H54 (cell line): ENCODE measurements at regions not wholly inside any gene's neighbourhood (a gene's known extent, or its start where the extent isn't known, plus 50 kb on each side); places are given as distances from the start of the nearest gene placed in this dataset.
"Not testable (repeated sequence)": the region's sequence is repeated elsewhere in the genome, so short reads cannot be mapped to it uniquely, and the experiment has no call there.

Experiments used
- DNase-seq: peaks from one replicate; pipeline ENCODE4 v3.0.0; 2011; ENCODE audit warnings: low spot score, mixed read lengths; ENCODE audit not compliant: insufficient read length
- FAIRE-seq: peaks from 3 replicates; lab custom pipeline; 2011; peaks lifted over from hg19 to GRCh38; lab: Jason Lieb, UNC
- POLR2A ChIP-seq: IDR thresholded peaks from 2 replicates; pipeline ENCODE4 v1.6.1; 2011; ENCODE audit warnings: low read depth, mild to moderate bottlenecking, low read length

DNA sequence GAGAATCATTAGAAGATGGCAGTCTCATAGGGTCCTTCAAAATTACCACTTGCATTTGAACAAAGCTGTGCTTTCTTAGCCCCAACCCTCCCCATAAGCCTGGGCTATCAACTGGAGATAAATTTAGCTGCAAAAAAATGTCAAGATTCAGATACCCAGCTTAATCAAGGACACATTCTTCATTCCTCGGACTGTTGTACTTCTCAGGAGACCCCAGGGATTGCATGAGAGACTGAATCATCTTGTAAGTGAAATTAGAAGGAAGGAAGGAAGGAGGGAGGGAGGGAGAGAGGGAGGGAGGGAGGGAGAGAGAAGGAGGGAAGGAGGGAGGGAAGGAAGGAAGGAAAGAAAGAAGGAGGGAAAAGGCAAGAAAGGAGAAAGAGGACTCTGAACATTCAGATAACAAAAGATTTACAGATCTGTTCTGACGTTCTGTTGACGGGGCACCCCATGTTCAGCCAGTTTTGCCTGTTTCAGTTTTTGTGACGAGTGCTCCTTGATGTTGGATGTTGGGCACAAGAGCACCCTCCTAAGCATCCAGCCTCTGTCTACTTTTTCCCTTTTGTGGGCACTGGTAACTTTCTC, 498.7 kb downstream of the PREX1 start:
- DNase-seq, result no peak
- no peak for FAIRE-seq
- TF ChIP-seq POLR2A, result no peak

DNA sequence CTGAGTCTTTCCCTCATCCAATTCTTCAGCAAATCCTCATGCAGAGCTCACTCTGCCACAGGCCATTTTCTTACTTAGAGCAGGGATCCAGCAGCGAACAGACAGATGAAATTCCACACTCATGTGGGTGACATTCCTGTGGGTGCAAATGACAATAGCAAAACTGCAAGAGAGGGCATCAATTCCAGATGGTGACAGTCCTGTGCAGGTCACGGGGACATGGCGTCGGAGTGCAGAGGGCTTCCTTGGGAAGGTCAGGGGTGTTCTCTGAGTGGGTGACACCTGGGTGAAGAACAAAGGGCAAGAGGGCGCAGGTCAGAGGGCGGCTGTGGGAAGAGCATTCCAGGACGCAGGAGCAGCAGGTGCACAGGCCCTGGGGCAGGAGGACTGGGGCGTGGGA, 500.0 kb downstream of the PREX1 start:
- FAIRE-seq, DNase-seq: not testable (repeated sequence)

DNA sequence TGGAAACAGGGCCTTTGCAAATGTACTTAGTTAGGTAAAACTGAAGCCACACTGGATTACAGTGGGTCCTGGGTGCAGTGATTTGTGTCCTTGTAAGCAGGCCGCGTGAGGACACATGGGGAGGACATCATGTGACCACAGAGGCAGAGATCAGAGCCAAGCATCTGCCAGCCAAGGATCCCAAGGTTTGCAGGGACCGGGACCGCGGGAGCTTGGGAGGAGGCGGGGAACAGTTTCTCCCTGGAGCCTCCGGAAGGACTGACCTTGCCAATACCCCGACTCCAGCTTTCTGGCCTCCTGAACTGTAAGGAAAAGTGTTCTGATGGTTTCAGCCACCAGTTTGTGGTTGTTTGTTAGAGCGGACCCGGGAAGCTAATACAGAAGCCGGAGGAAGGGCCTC, 500.9 kb downstream of the PREX1 start:
- no peak for TF ChIP-seq POLR2A
- FAIRE-seq, result no peak

DNA sequence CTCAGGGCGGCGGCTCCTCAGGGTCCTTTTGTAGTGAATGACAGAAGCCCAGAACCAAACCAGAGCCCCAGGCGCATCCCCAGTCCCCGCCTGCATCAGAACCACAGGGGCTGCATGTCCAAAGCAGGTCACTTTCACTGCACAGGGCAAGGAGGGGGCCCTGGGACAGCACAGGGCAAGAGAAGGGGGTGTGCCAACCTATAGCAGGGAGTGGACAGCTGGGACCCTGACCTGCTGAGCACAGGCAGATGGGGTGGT, 501.4 kb downstream of the PREX1 start:
- no peak for FAIRE-seq
- no peak for DNase-seq
- no peak for TF ChIP-seq POLR2A

More for the DNA sequence above, 500.9 kb downstream of the PREX1 start:
- no peak for DNase-seq

DNA sequence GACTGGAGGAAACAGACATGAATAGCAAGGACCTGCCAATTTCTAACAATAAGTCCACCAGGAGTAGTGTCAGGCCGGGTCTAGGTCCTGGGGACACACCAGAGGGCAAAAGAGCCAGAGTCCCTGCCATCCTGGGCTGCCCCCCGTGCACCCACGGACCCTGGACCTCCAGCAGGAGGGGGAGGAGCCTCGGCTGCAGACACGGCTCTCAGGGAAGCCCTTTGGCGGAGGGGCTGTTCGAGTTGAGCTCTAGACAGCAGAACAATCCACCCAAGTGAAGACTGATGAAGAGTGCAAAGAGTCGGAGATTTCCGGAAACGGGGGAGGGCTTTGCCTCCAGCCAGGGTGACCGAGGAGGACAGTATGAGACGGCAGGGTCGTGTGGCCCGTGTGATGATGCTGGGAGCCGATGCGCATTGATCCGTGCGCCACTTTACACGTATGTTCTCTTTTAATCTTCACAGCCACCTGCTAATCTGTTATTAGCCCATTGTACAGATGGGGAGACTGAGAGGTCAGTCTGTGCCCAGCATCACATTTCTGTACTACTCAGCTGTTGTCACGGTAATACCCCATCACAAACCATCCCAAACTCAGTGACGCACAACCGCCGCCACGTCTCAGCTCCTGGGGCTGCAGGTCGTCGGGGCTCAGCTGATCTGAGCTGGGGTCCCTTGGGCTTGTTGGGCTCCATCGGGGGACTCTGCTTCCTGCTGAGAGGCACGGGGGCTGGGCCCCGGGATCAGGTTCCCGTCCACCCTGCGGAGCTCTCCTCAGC, 502.0 kb downstream of the PREX1 start:
- no peak for DNase-seq
- no peak for FAIRE-seq
- TF ChIP-seq POLR2A, result no peak

DNA sequence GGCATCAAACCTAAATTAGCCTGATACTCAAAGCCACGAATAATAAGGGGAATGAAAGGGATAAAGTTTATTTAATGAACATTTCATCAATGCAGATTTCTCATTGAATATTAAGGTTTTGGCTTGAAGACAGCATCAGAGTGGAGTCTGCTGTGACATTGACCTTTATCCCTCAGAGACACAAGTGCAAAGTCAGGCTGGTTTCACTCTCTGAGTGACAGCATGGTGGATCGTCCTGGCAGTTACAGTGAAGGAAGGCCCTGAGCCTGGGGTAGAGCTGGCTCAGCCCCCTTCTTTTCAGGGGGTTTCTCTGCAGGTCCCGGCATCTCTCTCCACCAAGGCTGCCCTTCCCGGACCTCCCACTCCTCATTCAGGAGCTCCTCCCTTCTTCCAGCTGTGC, 503.1 kb downstream of the PREX1 start:
- no peak for TF ChIP-seq POLR2A

DNA sequence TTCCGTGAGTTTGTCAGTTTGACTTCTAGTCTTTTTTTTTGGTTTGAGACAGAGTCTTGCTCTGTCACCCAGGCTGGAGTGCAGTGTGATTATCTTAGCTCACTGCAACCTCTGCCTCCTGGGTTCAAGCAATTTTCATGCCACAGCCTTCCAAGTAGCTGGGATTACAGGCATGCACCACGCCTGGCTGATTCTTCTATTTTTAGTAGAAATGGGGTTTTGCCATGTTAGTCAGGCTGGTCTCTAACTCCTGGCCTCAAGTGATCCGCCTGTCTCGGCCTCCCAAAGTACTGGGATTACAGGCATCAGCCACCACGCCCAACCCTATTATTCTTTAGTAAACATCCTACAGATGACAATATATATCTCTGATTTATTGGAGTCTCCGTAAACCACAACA, 506.5 kb downstream of the PREX1 start:
- FAIRE-seq (no peak), DNase-seq (no peak)
- no peak for TF ChIP-seq POLR2A

More for the DNA sequence above, 503.1 kb downstream of the PREX1 start:
- FAIRE-seq (no peak), DNase-seq (no peak)

DNA sequence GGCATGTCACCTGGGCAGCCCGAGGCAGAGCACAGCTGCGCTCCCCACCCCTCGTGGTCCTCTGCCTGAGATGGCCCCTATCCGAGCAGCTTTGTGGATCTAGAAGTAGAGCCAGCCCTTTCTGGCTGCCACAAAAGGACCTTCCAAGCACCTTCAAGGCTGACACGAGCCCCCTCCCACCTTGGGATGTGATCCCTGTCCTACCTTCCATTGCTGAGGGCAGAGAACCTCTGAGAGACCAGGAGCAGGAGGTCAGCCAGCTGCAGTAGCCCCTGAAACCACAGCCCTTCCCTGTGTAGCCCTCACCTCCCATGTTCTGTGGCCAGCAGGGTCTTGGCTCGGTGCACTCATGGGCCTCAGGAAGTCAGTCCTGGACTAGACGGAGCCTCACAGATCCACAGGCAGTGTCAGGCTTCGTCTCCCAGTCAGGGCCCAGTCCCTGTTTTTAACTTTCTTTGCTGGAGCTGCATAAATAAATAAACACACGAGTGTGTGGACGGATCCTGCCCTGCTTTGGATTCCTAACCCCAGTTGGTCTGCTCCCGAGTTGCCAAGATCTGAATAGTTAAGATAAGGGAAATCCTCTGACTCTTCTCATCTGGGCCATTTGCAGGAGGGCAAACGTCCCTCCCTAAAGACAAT, 507.7 kb downstream of the PREX1 start:
- DNase-seq (no peak), FAIRE-seq (no peak)
- no peak for TF ChIP-seq POLR2A

DNA sequence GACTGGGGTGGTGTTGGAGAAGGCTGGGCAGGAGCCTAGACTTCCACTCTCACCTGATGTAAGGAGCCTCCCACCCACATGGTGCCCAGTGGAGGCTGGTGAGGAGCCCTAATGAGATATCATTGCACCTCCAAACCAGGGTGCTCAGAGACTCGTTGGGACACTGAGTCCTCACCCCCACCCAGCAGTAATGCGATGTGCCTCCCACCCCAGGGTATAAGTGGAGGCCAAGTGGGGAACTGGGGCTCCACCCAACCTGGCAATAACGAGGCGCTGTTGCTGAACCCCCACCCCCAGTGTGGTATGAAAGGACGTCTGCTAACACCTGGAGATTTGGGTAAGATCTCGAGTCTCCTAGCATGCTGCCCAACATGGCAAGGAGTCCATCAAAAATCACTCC, 510.2 kb downstream of the PREX1 start:
- no peak for DNase-seq
- TF ChIP-seq POLR2A, result no peak
- no peak for FAIRE-seq

DNA sequence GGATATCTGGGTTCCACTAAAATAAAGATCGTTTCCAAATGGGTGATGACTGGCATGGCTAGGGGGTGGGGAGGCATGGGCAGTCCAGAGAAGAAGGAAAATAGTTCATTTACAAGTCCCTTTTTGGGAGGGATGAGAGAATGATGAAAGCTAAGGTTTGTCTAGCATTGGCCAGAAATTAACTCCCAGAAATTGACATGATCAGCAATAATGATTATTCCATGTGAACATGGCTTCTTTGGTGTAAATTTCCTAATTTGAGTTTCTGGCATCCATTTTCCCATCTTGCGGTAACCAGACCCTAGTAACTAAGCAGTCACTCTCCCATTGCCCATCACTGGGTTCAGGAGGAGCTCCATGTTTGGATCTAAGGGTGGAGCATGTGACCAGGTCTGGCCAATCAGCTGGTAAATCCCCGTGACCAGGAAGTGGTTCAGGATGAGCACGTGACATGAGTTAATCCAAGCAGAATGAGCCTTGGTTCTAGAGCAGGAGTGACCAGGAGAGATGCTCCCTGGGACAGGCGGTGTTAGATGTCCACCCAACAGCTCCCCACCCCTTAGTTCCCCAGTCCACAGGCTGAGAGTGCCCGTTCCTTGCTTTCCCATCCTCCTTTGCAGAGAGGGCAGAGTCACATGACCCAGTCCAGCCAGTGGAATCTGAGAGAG, 512.7 kb downstream of the PREX1 start:
- TF ChIP-seq POLR2A, result no peak
- no peak for FAIRE-seq
- DNase-seq, result no peak

DNA sequence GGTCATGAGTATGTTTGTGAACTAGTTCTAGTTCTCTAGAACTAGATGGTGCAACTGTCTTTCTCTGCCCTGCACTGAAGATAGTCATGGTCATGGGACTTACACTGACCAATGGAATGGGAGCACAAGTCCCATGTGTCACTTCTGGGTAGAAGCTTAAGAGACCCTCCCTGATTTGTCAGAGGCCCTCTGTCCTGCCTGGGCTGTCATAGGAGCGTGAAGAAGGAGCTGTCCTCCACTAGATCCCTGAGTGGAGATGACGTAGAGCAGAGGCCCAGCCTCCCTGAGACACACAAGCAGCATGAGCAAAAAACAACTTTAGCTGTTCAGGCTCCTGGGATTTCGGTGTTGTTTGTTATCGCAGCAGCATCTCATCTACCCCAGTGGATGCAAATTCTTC, 514.5 kb downstream of the PREX1 start:
- DNase-seq (no peak), FAIRE-seq (no peak)
- no peak for TF ChIP-seq POLR2A

DNA sequence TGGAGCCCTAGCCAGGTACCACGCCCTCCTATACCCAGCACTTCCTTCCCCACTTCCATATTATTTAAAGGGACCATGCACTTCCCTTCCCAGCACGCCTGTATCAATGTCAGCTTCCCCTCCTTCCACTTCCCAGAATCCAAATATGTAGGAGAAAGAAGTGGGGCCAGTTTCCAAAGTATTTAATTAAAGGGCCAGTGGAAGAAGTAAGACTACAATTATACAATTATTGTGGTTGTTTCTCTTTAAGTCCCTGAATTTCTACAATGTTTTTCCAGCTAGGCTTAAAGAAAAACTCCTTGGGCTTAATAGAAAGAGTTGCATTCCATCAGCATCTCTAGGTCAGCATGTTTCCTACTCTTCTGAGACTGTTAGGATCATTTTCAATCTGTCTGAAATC, 515.8 kb downstream of the PREX1 start:
- no peak for TF ChIP-seq POLR2A
- FAIRE-seq (no peak), DNase-seq (no peak)

DNA sequence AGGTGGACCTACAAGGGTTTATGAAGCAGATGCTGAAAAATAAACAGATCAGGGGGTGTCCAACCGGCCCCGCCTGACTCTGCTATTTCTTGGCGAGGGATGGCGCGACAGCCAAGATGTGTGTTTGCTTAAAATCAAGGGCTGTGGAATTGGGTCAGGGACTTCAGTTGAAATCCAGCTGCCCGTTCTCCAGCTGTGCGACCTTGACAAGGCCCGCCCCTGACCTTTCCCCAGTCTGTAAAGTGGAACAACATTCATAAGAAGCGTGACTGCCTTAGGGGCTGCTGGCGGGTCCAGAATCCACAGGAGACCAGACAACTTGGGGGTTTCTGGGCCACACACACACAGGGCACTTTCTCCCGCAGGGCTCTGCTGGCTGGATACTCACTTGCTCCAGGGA, 517.5 kb downstream of the PREX1 start:
- no peak for TF ChIP-seq POLR2A
- FAIRE-seq, result no peak

DNA sequence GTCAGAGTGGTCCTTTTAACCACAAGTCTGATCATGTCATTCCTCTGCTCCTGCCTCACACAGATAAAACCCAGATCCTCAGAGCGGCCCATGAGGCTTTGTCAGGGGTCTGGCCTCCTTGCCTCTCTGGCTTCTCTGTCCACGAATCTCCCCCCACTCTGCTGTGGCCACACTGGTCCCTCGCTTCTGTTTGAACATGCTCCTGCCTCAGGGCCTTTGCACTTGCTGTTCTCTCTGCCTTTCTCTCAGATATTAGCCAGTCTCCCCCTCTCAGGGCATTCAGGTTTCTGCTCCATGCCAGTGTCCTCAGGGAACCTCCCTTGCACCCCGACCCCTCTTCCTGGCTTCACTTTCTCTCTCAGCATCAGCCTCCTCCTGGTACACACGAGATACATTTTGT, 518.5 kb downstream of the PREX1 start:
- no peak for TF ChIP-seq POLR2A
- DNase-seq, result no peak
- FAIRE-seq, result no peak

More for the DNA sequence above, 517.5 kb downstream of the PREX1 start:
- no peak for DNase-seq

DNA sequence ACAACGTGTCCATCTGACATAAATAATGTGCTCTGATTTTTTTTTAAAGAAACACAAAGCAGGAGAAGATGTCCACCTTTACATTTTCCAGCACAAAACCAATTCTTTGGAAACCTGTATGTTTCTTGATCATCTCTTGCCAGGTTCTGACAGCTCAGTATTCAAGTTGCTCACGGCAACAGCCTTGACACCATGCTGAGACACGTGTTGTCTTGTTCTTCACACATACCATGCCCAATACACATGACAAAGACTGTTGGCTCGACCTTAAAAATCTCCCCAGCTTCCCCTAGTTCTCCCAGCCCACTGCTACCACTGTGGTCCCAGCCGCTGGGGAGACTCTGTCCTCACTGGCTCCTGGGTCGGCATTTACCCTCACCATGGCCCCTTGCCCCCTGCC, 518.9 kb downstream of the PREX1 start:
- DNase-seq (no peak), FAIRE-seq (no peak)
- no peak for TF ChIP-seq POLR2A
